ENCODE measurements at regions not wholly inside any gene's neighbourhood (a gene's known extent, or its start where the extent isn't known, plus 50 kb on each side); places are given as distances from the start of the nearest gene placed in this dataset.

DNA sequence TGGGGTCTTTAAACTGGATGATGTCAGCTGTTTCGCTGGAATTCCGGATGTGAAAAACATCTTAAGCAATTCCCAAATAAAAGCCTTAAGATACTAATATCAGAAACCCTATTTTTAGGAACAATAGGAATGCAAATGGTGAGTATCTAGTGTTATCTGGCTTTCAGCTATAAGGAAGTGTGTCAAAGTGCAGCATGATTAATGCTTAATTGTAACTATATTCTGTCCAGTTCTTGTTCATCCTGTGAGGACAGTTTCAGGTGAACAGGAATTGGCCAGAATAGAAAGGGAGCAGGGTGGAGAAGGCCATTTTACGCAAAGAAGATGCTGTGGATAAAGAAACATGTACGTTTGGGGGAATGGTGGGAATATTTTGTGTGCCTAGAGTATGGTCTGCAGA, 108.2 kb downstream of the RASSF10 start:
- intact Hi-C loops (cut with micrococcal nuclease; ENCODE audit: unreplicated experiment) (no loop called here), in situ Hi-C loops (cut with HindIII; ENCODE audit: low pct_unique_long_range_greater_than_20kb, low sequenced_read_pairs) (no loop called here)
- H3K4me1 ChIP-seq (ENCODE audit: control insufficient read depth, insufficient read depth, low read length) = no peaks in the 10 kb centered on the region

DNA sequence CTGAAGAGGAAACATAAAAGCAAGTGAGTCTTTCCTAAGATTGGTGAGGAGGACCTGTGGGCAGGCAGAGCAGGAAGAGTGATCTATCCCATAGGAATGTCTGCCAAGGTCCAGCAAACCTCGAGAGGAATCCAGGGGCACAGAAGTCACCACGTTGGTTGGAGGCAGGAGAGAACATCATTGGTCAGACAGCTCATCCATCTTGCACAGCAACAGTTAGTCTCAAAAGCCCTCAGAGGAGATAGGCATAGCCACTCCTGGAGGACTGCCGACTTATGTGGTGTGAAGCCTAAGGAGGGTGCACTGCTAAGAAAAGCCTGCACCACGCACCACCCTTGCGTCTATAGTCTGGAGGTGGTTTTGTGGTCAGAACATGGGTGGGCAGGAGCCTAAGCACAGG, 109.1 kb downstream of the RASSF10 start:
- BruUV-seq (replicated peaks) = no TSS peak
- Histone ChIP-seq H3K4me3 (ENCODE audit: low read depth in 2 of 2, low read length in 2 of 2) (no peak overlapping the region), H3K36me3 (ENCODE audit: control insufficient read depth, insufficient read depth, low read length) (no peaks in the 10 kb centered on the region), H3K27ac (ENCODE audit: low read length) (no peak overlapping the region), H3K27me3 (ENCODE audit: control insufficient read depth, insufficient read depth, low read length) (no peaks in the 10 kb centered on the region; the same call in 1 of the 2 replicates), H3K9me3 (ENCODE audit: control insufficient read depth, insufficient read depth, low read depth, low read length) (no peaks in the 10 kb centered on the region), H3K4me1 (ENCODE audit: control insufficient read depth, insufficient read depth, low read length) (no peaks in the 10 kb centered on the region)
- ATAC-seq (peak; percentile 60), DNase-seq (ENCODE audit: low read depth, low spot score) (no peak)
- in situ Hi-C loops (cut with HindIII; ENCODE audit: low pct_unique_long_range_greater_than_20kb, low sequenced_read_pairs) (no loop called here), intact Hi-C loops (cut with micrococcal nuclease; ENCODE audit: unreplicated experiment) (no loop called here)
- CTCF ChIA-PET = no interaction called here
- POLR2A ChIA-PET = no interaction called here
- TF ChIP-seq POLR2AphosphoS5 (IDR thresholded peaks at IDR 0.05; ENCODE audit: low read depth, low read length) = no peak
- TF ChIP-seq, protein P1, sequence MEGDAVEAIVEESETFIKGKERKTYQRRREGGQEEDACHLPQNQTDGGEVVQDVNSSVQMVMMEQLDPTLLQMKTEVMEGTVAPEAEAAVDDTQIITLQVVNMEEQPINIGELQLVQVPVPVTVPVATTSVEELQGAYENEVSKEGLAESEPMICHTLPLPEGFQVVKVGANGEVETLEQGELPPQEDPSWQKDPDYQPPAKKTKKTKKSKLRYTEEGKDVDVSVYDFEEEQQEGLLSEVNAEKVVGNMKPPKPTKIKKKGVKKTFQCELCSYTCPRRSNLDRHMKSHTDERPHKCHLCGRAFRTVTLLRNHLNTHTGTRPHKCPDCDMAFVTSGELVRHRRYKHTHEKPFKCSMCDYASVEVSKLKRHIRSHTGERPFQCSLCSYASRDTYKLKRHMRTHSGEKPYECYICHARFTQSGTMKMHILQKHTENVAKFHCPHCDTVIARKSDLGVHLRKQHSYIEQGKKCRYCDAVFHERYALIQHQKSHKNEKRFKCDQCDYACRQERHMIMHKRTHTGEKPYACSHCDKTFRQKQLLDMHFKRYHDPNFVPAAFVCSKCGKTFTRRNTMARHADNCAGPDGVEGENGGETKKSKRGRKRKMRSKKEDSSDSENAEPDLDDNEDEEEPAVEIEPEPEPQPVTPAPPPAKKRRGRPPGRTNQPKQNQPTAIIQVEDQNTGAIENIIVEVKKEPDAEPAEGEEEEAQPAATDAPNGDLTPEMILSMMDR (IDR thresholded peaks at IDR 0.05) = no peak
- TF ChIP-seq TCF7L2 (IDR thresholded peaks at IDR 0.05; ENCODE audit: low read depth, low read length) = no peak
- TF ChIP-seq SIN3A (IDR thresholded peaks at IDR 0.05; ENCODE audit: borderline replicate concordance, insufficient read depth, low read depth, low read length) = no peak
- TF ChIP-seq, protein P2, sequence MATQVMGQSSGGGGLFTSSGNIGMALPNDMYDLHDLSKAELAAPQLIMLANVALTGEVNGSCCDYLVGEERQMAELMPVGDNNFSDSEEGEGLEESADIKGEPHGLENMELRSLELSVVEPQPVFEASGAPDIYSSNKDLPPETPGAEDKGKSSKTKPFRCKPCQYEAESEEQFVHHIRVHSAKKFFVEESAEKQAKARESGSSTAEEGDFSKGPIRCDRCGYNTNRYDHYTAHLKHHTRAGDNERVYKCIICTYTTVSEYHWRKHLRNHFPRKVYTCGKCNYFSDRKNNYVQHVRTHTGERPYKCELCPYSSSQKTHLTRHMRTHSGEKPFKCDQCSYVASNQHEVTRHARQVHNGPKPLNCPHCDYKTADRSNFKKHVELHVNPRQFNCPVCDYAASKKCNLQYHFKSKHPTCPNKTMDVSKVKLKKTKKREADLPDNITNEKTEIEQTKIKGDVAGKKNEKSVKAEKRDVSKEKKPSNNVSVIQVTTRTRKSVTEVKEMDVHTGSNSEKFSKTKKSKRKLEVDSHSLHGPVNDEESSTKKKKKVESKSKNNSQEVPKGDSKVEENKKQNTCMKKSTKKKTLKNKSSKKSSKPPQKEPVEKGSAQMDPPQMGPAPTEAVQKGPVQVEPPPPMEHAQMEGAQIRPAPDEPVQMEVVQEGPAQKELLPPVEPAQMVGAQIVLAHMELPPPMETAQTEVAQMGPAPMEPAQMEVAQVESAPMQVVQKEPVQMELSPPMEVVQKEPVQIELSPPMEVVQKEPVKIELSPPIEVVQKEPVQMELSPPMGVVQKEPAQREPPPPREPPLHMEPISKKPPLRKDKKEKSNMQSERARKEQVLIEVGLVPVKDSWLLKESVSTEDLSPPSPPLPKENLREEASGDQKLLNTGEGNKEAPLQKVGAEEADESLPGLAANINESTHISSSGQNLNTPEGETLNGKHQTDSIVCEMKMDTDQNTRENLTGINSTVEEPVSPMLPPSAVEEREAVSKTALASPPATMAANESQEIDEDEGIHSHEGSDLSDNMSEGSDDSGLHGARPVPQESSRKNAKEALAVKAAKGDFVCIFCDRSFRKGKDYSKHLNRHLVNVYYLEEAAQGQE (IDR thresholded peaks at IDR 0.05; ENCODE audit: insufficient read depth in 1 of 2, low read depth in 2 of 2, low read length in 1 of 2) = no peak

More for the DNA sequence above, 108.2 kb downstream of the RASSF10 start:
- POLR2A ChIA-PET = no interaction called here
- H3K27me3 ChIP-seq (ENCODE audit: control insufficient read depth, insufficient read depth, low read length) = peaks cover 2% of the 10 kb centered on the region; the same call in 1 of the 2 replicates
- CTCF ChIA-PET = no interaction called here
- no peak for DNase-seq (ENCODE audit: low read depth, low spot score)
- no peak overlapping the region for H3K27ac ChIP-seq (ENCODE audit: low read length)
- H3K36me3 ChIP-seq (ENCODE audit: control insufficient read depth, insufficient read depth, low read length) = no peaks in the 10 kb centered on the region
- no TSS peak for BruUV-seq (replicated peaks)
- TF ChIP-seq, protein P2 (IDR thresholded peaks at IDR 0.05; ENCODE audit: insufficient read depth in 1 of 2, low read depth in 2 of 2, low read length in 1 of 2) = no peak
- no peak for TF ChIP-seq TCF7L2 (IDR thresholded peaks at IDR 0.05; ENCODE audit: low read depth, low read length)
- TF ChIP-seq SIN3A (IDR thresholded peaks at IDR 0.05; ENCODE audit: borderline replicate concordance, insufficient read depth, low read depth, low read length) = no peak
- no peak for TF ChIP-seq POLR2AphosphoS5 (IDR thresholded peaks at IDR 0.05; ENCODE audit: low read depth, low read length)
- TF ChIP-seq, protein P1 (IDR thresholded peaks at IDR 0.05) = no peak
- no peak for ATAC-seq
- H3K9me3 ChIP-seq (ENCODE audit: control insufficient read depth, insufficient read depth, low read depth, low read length) = no peaks in the 10 kb centered on the region
- H3K4me3 ChIP-seq (ENCODE audit: low read depth in 2 of 2, low read length in 2 of 2) = no peak overlapping the region

Data from Panc1 (cell line).